ENCODE measurements at regions not wholly inside any gene's neighbourhood (a gene's known extent, or its start where the extent isn't known, plus 50 kb on each side); places are given as distances from the start of the nearest gene placed in this dataset.

- no peak for TF ChIP-seq CTCF (IDR thresholded peaks at IDR 0.05)
- TF ChIP-seq POLR2A (IDR thresholded peaks at IDR 0.05): no peak
These were observed 196.6 kb upstream of the TMTC1 start for GRCh38 chr12:29980304-29980703.

All from testis (tissue), 2 donors.